HS-5 (cell line): ENCODE measurements at regions not wholly inside any gene's neighbourhood (a gene's known extent, or its start where the extent isn't known, plus 50 kb on each side); places are given as distances from the start of the nearest gene placed in this dataset.
"Not testable (repeated sequence)": the region's sequence is repeated elsewhere in the genome, so short reads cannot be mapped to it uniquely, and the experiment has no call there.

Source experiments
- DNase-seq: peaks from one replicate; pipeline ENCODE4 v3.0.0-alpha.2; 2012; ENCODE audit warnings: low read depth

- no peak for DNase-seq
These were observed 257.1 kb downstream of the EFCAB11 start for GRCh38 chr14:89697281-89698060.

- no peak for DNase-seq
These were observed 258.7 kb downstream of the EFCAB11 start for GRCh38 chr14:89695846-89696245.

GRCh38 chr14:89690139-89690538, 264.4 kb downstream of the EFCAB11 start:
- DNase-seq, result no peak

- not testable (repeated sequence) for DNase-seq
These were observed 264.8 kb downstream of the EFCAB11 start for GRCh38 chr14:89689711-89690110.

GRCh38 chr14:89688507-89689211, 265.9 kb downstream of the EFCAB11 start:
- no peak for DNase-seq

GRCh38 chr14:89687129-89687528, 267.4 kb downstream of the EFCAB11 start:
- DNase-seq, result not testable (repeated sequence)

GRCh38 chr14:89684139-89684538, 267.1 kb upstream of the FOXN3 start:
- DNase-seq, result no peak

DNA sequence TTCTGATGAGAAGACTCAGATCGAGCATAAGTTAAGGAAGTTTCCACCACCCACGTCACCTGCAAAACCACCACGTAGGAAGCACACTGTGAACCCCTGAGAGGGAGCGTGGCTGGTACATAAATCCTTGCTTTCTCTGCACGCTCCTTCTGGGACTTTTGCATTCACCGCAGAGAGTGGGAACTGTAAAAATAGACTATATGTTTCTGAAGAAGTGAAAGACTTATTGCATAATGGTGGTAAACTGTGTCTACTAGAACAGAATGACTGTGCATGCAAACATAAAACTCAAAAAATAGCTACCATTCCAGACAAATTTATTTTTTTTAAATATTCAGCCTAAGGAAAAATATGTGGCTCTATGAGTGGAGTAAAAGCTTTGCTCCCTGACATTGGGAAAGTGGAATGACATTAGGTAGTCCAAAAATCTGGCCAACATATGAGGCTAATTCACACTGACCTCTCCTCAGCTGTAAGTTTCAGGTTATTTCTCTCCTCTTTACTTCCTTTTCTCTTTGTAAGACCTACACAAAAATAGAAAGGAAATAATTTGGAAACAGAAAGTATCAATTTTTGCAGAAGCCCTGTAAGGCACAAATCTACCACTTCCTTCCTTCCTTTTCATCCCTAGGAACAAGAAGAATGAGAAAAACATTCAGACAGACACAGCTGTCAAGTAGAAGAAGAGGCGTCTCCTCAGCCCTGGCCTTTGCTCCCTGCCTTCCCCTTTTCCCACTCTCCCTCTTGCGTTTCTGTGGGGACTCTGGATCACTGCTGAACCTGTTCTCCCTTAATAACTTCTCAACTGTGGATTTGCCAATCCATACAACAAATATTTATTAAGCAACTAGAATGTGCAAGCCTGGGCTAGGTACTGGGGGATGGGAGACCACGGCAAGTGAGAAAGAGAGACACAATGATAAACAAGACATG, 264.3 kb upstream of the FOXN3 start:
- no peak for DNase-seq

DNA sequence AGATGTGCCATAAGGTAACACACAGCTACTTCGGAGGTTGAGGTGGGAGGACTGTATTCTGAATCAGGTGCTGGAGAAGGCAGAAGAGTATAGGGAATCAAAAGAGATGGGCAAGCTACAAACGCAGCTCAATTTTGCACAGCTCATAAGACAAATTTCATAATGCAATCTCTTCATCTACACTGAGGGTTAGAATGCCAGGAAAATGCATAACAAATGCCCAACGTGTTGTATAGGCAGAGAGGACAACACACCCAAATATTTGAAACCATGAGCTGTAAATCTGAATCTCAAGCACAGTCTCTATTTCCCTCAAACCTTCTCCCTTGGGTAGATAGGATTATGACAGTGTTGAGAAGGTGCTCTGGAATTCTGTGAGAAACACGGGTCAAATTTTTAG, 263.1 kb upstream of the FOXN3 start:
- DNase-seq, result no peak

- DNase-seq, result no peak
These were observed 261.7 kb upstream of the FOXN3 start for GRCh38 chr14:89678768-89679167.

GRCh38 chr14:89675590-89675989, 258.6 kb upstream of the FOXN3 start:
- no peak for DNase-seq

- no peak for DNase-seq
These were observed 257.9 kb upstream of the FOXN3 start for GRCh38 chr14:89674936-89675335.

GRCh38 chr14:89674240-89674639, 257.2 kb upstream of the FOXN3 start:
- DNase-seq, result no peak

GRCh38 chr14:89673512-89674225, 256.6 kb upstream of the FOXN3 start:
- no peak for DNase-seq

- DNase-seq, result no peak
These were observed 255.8 kb upstream of the FOXN3 start for GRCh38 chr14:89672636-89673511.

DNA sequence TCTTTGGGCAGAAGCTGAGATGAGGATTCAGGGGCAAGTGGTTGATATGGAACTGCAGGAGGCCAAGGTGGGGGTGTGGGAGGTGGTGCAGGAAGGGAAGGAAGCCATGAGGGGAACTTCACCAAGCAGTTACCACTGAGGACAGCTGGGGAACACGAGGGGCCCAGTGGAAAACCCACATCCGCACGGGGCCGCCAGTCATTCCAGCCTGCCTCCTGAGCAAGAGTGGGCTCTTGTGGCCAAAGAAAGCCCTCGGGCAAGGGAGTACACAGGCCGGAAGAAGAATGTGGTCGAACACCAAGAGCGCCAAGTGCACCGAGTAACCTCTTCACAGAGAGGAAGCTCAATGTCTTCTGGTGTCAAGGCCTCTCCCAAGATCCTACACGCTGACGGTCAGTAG, 252.2 kb upstream of the FOXN3 start:
- no peak for DNase-seq

DNA sequence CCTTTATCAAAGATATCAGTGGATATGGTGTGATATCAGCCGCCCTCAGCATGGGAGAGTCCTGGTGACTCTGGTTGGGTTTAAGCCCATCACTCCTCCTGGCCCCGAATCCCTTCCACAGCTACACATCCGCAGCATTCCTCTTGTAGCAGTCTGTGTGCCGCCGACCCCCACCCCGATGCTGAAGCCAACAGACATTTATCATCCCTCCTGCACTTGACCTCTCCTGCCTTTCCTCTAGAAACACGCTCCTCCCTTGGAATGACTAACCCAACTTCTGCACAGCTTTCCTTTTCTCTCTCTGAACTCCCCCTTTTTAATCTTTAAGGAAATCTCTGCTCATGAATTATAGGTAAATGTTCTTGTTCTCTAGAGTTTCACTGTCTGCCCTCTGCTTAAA, 250.9 kb upstream of the FOXN3 start:
- no peak for DNase-seq

- DNase-seq, result not testable (repeated sequence)
These were observed 248.5 kb upstream of the FOXN3 start for GRCh38 chr14:89665300-89666081.

GRCh38 chr14:89661392-89661791, 244.4 kb upstream of the FOXN3 start:
- no peak for DNase-seq
